Loucy (cell line): ENCODE measurements at regions not wholly inside any gene's neighbourhood (a gene's known extent, or its start where the extent isn't known, plus 50 kb on each side); places are given as distances from the start of the nearest gene placed in this dataset.
"Not testable (repeated sequence)": the region's sequence is repeated elsewhere in the genome, so short reads cannot be mapped to it uniquely, and the experiment has no call there.

Experiments
- H2AFZ ChIP-seq: fragments of 200-600 bp; sonication (generic); 2 replicates; pipeline ENCODE4 v1.6.0; 2016; ENCODE audit warnings: antibody characterized with exemption, mild to moderate bottlenecking, low read length, moderate library complexity
- H3F3A ChIP-seq: fragments of 200-600 bp; 2 replicates; pipeline ENCODE4 v1.6.0; 2016; ENCODE audit warnings: antibody characterized with exemption, low read depth, mild to moderate bottlenecking
- H3K27me3 ChIP-seq: fragments of 200-600 bp; sonication (generic); 2 replicates; pipeline ENCODE4 v1.6.1; 2014; ENCODE audit warnings: low read length, mild to moderate bottlenecking; ENCODE audit not compliant: insufficient read depth, poor library complexity, severe bottlenecking
- H3K36me3 ChIP-seq: fragments of 200-600 bp; sonication (generic); 2 replicates; pipeline ENCODE4 v1.6.1; 2016; ENCODE audit warnings: low read length; ENCODE audit not compliant: insufficient read depth
- H3K4me1 ChIP-seq: fragments of 200-600 bp; sonication (generic); 2 replicates; pipeline ENCODE4 v1.5.1; 2014; ENCODE audit warnings: low read length, mild to moderate bottlenecking; ENCODE audit not compliant: insufficient read depth, poor library complexity, severe bottlenecking
- H3K4me2 ChIP-seq: fragments of 200-600 bp; sonication (generic); 2 replicates; pipeline ENCODE4 v1.6.0; 2014; ENCODE audit warnings: antibody characterized with exemption, low read length, low read depth, mild to moderate bottlenecking; ENCODE audit not compliant: poor library complexity, severe bottlenecking
- H3K4me3 ChIP-seq: fragments of 200-600 bp; sonication (generic); 2 replicates; pipeline ENCODE4 v1.5.1; 2014; ENCODE audit warnings: low read length, mild to moderate bottlenecking, mixed read lengths; ENCODE audit not compliant: poor library complexity, severe bottlenecking
- H3K79me2 ChIP-seq: fragments of 200-600 bp; sonication (generic); 2 replicates; pipeline ENCODE4 v1.6.1; 2014; ENCODE audit warnings: low read length; ENCODE audit not compliant: insufficient read depth
- H3K9ac ChIP-seq: fragments of 200-600 bp; sonication (generic); 2 replicates; pipeline ENCODE4 v1.6.0; 2014; ENCODE audit warnings: mild to moderate bottlenecking, low read depth, low read length, moderate library complexity; ENCODE audit not compliant: poor library complexity, severe bottlenecking
- H3K9me2 ChIP-seq: fragments of 200-600 bp; sonication (generic); replicated peaks from 2 replicates; pipeline ENCODE4 v1.6.1; 2016; ENCODE audit warnings: low read depth, low read length, mixed read lengths
- H3K9me3 ChIP-seq: fragments of 200-600 bp; sonication (generic); 2 replicates; pipeline ENCODE4 v1.6.1; 2014; ENCODE audit warnings: mild to moderate bottlenecking, antibody characterized with exemption, low read length, low read depth; ENCODE audit not compliant: insufficient read depth
- H4K20me1 ChIP-seq: fragments of 200-600 bp; sonication (generic); 2 replicates; pipeline ENCODE4 v1.6.0; 2014; ENCODE audit warnings: antibody characterized with exemption, low read length, mild to moderate bottlenecking; ENCODE audit not compliant: insufficient read depth, poor library complexity, severe bottlenecking
- CTCF ChIP-seq: fragments of 200-600 bp; sonication (generic); conservative IDR thresholded peaks from 2 replicates; pipeline ENCODE4 v1.5.1; 2014; ENCODE audit warnings: mild to moderate bottlenecking, antibody characterized with exemption, low read length
- EZH2phosphoT487 ChIP-seq: fragments of 200-600 bp; IDR thresholded peaks from 2 replicates; pipeline ENCODE4 v1.6.1; 2018; ENCODE audit warnings: antibody characterized with exemption, mild to moderate bottlenecking, moderate library complexity, borderline replicate concordance

- Histone ChIP-seq H3K36me3 (no peaks in the 10 kb centered on the region), H3K9me3 (no peaks in the 10 kb centered on the region), H3K9me2 (no peaks in the 10 kb centered on the region), H3K79me2 (no peaks in the 10 kb centered on the region), H4K20me1 (no peaks in the 10 kb centered on the region), H2AFZ (no peak overlapping the region), H3K27me3 (no peaks in the 10 kb centered on the region), H3K4me2 (no peak overlapping the region), H3F3A (no peaks in the 10 kb centered on the region), H3K9ac (no peak overlapping the region), H3K4me3 (no peak overlapping the region), H3K4me1 (no peaks in the 10 kb centered on the region)
- TF ChIP-seq EZH2phosphoT487 = no peak
- TF ChIP-seq CTCF = no peak
Observed at GRCh38 chr13:67392014-67392413, 161.9 kb upstream of the PCDH9 start.

- Histone ChIP-seq H3F3A (no peaks in the 10 kb centered on the region), H3K79me2 (no peaks in the 10 kb centered on the region), H3K27me3 (no peaks in the 10 kb centered on the region), H3K9me3 (no peaks in the 10 kb centered on the region), H3K4me2 (no peak overlapping the region), H3K4me3 (no peak overlapping the region), H3K4me1 (no peaks in the 10 kb centered on the region), H3K36me3 (no peaks in the 10 kb centered on the region), H4K20me1 (no peaks in the 10 kb centered on the region), H2AFZ (no peak overlapping the region), H3K9ac (no peak overlapping the region), H3K9me2 (no peaks in the 10 kb centered on the region)
- TF ChIP-seq CTCF (no peak), EZH2phosphoT487 (no peak)
Observed at GRCh38 chr13:67390462-67391086, 160.4 kb upstream of the PCDH9 start.

DNA sequence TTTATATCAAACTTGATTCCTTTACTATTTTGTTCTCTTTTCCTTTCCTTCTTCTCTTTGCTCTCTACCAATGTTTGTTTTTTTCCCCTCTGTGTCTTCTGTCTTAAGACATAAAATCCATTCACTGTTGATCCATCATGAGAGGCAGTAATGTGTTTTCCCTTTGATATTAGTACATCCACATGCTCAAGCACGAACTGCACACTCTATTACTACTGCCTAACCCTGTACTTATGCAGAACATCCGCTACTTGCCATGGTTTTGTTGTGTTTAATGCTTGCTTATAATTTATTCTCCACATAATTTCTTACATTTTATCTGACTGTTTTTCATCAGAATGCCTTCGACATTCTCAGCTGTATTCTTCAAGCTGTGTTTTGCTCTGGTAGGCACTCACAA, 159.0 kb upstream of the PCDH9 start:
- no peak overlapping the region for H3K9ac ChIP-seq
- H4K20me1 ChIP-seq = no peaks in the 10 kb centered on the region
- no peaks in the 10 kb centered on the region for H3K36me3 ChIP-seq
- no peak overlapping the region for H3K4me3 ChIP-seq
- no peak overlapping the region for H3K4me2 ChIP-seq
- H3K9me2 ChIP-seq = no peaks in the 10 kb centered on the region
- H3K9me3 ChIP-seq = no peaks in the 10 kb centered on the region
- no peak overlapping the region for H2AFZ ChIP-seq
- no peaks in the 10 kb centered on the region for H3F3A ChIP-seq
- H3K79me2 ChIP-seq = no peaks in the 10 kb centered on the region
- no peaks in the 10 kb centered on the region for H3K4me1 ChIP-seq
- TF ChIP-seq CTCF (no peak), EZH2phosphoT487 (no peak)
- H3K27me3 ChIP-seq = no peaks in the 10 kb centered on the region

DNA sequence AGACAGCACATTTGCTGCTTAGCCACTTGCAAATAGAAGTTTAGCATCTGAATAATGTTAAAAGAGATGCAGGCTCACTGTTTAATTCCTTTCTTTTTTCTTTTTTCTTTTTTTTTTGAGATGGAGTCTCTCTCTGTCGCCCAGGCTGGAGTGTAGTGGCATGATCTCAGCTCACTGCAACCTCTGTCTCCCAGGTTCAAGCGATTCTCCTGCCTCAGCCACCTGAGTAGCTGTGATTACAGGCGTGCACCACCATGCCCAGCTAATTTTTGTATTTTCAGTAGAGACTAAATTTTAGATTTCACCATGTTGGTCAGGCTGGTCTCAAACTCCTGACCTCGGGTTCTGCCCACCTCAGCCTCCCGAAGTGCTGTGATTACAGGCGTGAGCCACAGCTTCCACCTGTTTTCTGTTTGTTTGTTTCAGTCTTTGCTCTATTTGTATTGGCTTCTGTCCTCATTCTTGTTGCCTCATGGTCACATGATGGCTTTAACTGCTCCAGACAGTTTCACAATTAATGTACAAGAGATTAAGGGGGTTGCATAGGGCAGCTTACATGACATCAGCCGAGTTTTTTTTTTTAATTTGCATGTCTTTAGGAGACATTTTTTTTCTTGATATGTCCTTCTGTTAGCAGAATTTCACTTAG, 153.1 kb upstream of the PCDH9 start:
- H3K4me3 ChIP-seq, H3K9me2 ChIP-seq, H3K4me1 ChIP-seq, H4K20me1 ChIP-seq, H3K36me3 ChIP-seq, H3K27me3 ChIP-seq, H3F3A ChIP-seq, H3K4me2 ChIP-seq, H3K9me3 ChIP-seq, H3K79me2 ChIP-seq, H3K9ac ChIP-seq, H2AFZ ChIP-seq: not testable (repeated sequence)
